HG03558 (cell line): ENCODE measurements at regions not wholly inside any gene's neighbourhood (a gene's known extent, or its start where the extent isn't known, plus 50 kb on each side); places are given as distances from the start of the nearest gene placed in this dataset.

Source experiments
- ATAC-seq: cut with Tn5 transposase; IDR thresholded peaks from one replicate; pipeline ENCODE4 v1.9.1; 2021; ENCODE audit warnings: moderate number of reproducible peaks; ENCODE audit not compliant: unreplicated experiment; ENCODE audit errors: extremely low read depth

DNA sequence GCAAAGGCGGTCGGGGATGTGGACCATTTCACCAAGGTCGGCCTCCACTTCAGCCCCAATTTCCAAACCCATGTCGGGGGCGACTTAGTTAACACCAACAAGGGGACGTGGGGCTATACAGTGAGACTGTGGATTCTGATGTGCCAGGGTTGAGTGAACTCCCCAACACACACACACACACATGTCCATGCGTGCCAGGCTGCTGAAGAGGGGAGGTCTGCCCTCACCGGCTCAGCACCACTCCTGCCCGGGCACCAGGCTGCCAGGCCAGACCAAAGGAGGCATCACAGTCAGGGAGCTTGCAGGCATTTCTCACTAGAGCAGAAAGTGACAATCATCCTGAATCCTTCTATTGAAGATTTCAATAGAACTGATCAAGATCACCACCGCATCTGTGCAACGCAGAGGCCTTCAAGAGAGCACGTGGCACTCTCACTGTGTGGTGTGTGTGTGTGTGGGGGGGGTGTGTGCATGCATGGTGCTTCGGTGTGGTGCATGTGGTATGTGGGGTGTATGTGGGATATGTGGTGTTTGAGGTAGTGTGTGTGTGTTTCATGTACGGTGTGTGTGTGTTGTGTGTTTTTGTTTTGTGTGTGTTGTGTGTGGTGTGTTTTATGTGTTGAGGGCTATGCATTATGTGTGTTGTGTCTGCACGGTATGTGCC, 403.5 kb upstream of the RNF32 start:
- no peak for ATAC-seq

DNA sequence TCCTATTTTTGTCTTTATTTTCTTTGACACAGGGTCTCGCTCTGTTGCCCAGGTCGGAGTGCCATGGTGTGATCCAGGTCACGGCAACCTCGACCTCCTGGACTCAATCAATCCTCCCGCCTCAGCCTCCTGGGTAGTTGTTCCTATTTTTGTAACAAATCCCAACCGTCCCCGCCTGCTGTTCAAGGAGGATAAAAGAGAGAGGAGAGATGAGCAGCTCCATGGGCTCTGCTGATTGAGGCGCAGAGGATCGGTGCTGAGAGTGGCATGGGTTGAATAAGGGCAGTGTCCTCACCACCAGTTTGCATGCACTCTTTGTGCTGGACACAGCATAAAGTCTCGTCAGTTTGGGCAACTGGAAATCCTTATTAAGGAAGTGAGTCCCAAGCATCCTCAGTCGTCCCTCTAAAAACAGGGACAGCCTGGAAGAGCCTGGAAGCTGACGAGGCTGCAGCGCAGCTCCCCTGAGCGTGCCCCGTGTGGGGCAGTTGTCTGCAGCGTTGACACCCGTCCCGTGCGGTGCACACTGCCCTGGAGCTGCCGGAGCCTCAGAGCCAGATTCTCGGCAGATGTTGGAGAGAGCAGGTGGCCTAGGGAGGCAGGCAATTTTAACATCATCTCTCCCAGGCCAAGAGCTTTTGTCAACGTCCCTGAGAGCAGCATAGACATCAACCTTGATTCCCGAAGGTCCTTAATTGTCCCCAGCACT, 404.2 kb upstream of the RNF32 start:
- ATAC-seq, result no peak

DNA sequence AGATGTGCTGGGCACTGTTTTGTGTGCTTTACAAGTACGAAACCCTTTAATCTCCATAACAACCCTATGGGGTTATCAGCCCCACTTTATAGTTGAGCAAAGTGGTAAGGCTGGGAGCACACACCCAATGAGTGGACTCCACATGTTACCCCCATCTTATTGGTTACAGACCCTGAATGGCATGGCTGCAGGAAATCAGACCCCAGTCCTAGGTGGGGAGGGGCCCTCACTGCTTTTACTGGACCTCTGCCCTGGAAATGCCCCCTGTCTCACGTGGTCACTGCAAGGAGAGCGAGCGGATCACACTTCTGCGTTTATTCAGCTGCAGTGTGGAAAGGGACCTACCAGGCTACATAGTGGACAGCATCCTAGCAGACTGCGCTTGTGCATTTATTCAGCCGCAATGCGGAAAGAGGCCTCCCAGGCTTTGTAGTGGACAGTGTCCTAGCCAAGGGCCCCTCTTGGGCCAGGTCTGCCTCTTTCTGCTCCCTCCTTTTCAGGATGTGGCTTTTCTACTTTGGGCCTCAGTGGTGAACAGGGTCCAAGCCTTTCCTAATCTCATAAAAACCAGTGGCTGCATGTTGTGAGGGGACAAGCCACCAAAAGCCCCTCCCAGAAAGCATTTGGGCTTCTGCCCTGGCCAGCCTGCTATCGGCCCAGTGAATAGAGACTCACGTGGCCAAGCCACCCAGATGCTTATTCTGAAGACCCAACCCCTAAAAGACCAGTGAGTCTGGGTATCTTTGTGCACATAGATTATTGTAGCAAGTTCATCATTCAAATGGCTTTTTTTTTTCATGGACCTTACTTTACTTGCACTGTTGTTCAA, 405.7 kb upstream of the RNF32 start:
- no peak for ATAC-seq

GRCh38 chr7:156234192-156234591, 406.4 kb upstream of the RNF32 start:
- no peak for ATAC-seq

GRCh38 chr7:156232931-156233705, 407.5 kb upstream of the RNF32 start:
- no peak for ATAC-seq

GRCh38 chr7:156230576-156230975, 410.0 kb upstream of the RNF32 start:
- no peak for ATAC-seq

DNA sequence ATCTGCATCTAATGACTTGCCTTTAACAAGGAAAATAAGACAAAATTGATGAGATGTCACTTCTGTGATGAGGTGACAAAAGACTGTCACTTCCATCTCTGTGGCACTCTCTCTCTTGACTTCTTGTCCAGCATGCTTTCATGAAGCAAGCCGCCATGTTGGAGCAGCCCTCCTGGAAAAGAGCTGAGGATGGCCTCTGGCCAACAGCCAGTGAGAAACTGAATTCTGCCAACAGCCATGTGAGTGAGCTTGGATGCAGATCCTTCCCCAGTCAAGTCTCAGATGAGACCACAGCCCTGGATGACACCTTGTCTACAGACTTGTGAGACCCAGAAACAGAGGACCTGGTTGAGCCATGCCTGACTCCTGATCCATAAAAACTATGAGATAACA, 412.6 kb upstream of the SHH start:
- no peak for ATAC-seq

DNA sequence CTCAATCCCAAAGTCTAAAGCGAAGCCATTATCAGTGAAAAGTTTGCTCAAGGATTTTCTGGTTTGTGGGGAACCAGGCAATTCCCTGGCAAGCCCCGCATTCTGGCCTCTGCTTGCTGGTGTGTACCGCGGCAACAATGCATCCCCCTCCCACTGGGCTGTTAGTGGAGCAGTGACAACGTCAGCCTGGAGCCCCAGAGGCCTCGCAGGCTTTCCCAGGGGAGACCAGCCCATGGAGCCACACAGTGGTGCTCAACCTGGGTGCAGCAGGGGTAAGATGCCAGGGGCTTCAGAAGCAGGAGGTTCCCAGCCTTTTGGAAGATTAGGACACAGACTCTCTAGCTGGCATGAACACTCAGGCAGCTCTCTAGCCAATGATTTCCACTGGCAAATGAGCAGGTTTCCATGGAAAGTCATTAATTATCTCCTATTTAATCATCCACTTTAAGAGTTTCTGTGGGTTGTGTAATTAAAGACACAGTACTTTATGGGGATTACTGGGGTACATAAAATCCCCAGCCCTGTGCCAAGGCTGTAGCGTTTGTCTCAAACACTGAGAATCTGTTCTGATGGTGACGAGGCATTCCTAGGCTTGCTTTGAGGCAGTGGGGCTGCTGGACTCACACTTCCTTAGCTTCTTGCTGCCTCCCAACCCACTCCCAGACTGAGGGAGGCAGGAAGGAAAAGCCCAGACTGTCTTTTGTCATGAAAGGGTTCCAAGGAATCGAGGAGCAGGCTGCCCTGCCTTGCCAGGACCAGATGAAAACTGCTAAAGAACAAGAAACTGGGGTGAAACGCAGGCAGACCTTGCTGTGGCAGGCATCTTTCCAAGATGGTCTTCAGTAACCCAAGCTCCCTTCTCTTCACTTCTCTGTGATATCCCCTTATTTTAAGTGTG, 411.9 kb upstream of the SHH start:
- no peak for ATAC-seq

GRCh38 chr7:156222611-156223010, 410.3 kb upstream of the SHH start:
- ATAC-seq, result no peak

DNA sequence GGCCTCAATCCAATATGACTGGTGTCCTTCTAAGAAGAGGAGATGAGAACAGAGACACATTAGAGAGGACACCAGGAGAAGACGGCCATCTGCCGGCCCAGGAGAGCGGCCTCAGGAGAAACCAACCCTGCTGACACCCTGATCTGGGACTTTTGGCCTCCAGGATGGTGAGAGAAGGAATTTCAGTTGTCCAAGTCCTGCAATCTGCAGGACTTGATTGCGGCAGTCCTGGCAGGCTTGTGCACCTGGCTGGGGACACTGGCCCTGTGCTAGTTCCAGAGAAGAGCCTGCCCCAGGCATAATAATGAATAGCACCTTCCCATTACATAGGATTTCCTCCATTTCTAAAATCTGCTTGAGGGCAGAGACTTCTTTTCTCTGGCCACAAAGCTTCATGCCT, 409.9 kb upstream of the SHH start:
- ATAC-seq, result no peak

- ATAC-seq, result no peak
These were observed 408.4 kb upstream of the SHH start for GRCh38 chr7:156220701-156221100.

DNA sequence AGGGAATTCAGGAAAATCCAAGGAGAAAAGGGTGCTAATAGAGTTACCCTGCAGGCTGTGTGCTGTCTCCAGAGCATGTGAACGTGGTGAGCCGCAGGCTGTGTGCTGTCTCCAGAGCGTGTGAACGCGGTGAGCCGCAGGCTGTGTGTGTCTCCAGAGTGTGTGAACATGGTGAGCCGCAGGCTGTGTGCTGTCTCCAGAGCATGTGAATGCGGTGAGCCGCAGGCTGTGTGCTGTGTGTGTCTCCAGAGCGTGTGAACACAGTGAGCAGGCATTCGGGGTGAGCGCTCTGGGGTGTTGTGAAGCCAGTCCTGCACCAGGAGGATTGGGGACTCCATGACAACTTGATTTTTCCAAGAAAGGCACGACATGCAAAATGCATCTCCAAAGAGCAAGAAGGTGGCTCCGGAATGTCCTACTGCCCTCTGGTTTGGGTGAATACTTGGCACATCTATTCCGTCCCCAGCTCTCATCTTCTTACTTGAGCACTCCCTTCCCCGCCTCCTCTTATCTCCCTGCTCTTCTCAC, 407.9 kb upstream of the SHH start:
- no peak for ATAC-seq

DNA sequence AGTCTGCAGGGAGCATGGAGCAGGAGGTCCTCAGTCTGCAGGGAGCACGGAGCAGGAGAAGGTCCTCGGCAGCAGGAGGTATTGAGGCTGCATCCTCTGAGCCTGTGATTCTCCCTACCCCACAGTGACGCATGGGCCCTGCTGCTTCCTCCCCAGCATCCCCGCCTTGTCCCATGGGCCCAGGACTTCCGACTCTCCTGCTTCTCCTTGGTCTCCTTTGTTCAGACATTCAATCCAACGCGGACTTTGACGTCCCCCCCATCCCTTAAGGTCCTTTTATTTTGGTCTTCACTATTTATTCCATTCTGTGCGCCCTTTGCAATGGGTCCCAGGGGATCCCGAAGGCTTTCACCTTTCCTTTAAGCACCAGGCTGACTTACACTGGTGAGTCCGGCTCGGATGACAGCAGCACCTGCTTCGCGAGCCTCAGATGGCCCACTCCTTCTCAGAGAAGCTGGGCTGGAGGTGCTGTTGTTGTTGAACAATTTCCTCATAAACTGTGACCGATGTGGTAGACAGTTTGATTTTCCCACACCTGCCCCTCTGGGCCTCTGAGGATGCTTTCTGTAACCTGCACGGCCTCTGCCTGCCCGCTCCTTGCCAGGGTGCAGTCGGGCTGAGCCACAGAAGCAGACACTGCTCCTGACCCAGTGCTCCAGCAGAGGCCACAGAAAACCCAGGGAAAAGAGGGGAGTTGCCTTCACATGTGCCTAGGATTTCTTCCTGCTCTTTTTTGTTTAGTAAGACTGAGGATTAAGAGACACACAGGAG, 407.2 kb upstream of the SHH start:
- ATAC-seq, result no peak

DNA sequence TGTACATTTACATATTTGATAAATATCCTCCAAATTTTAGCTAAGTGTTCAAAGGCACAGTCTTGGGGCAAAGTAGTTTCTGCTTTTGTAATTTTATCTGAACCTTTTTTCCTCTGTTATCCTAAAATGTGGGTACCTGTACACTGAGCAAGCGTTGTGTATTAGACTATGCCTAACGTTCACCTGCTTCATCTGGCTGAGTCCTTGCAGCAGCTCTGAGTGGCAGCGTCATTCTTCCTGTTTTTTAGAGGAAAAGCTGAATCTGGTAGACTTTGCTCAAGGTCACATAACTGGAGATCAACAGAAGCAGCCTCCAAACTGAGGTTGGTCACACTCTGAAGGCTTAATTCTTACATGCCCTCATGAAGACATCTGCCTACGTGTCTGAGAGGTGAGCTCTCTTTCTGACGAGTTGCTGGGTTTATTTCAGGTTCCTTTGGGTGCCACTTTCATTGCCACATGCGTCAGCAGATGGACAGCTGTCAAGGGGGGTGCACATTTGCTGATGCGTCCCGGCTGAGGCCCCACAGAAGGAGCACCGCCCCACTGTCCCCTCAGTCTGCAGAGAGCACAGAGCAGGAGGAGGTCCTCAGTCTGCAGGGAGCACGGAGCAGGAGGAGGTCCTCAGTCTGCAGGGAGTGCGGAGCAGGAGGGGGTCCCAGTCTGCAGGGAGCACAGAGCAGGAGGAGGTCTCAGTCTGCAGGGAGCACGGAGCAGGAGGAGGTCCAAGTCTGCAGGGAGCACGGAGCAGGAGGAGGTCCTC, 406.5 kb upstream of the SHH start:
- ATAC-seq, result no peak

DNA sequence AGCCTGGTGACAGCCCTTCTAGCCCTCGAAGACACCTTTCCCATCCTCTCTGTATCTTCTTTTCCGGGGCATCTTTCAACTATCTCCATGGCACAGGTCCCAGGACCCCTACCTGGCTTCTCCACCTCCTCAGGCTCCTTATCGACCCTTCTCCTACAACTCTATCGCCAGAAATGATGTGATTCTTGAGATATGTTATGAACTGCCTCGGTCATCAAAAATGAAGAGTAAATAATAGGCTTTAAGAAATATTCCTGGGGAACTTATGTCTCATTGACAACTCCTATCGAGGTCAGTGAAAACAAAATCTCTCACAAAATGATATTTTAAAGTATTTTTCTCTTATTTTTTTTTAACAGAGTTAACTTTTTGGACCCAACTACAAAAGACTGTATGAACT, 405.5 kb upstream of the SHH start:
- ATAC-seq, result no peak

DNA sequence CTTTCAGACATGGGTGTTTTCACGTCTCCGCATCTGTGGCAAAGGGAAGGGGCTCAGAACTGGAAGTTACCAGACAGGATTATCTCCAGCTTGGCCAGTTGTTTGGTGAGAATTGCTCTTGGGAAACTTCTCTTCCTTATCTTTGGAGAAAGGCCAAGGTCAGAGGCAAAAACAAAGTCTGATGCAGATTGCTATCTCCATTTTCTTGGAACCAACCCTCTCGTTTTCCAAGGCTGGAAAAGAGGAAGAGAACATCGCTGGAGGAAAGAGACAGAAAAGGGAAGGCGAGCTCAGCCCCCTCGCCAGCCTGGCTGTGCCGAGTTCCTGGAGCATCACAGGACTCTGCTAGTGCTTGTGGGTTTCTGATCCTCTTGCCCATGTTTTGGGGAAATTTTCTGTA, 396.8 kb upstream of the SHH start:
- no peak for ATAC-seq

GRCh38 chr7:156207306-156207705, 395.0 kb upstream of the SHH start:
- ATAC-seq, result no peak

- no peak for ATAC-seq
These were observed 393.9 kb upstream of the SHH start for GRCh38 chr7:156206174-156206573.
